CD4-positive, alpha-beta memory T cell (primary cell): ENCODE measurements at regions not wholly inside any gene's neighbourhood (a gene's known extent, or its start where the extent isn't known, plus 50 kb on each side); places are given as distances from the start of the nearest gene placed in this dataset.

Experiments
- CTCF ChIA-PET: fragments of 350-600 bp; sonication (Branson Sonifier 250); formaldehyde crosslinking; loops from one replicate; lab custom pipeline; 2021; ENCODE audit warnings: inconsistent platforms; ENCODE audit not compliant: partially characterized antibody; lab: Charles Lee
- POLR2A ChIA-PET: fragments of 350-600 bp; sonication (Branson Sonifier 250); formaldehyde crosslinking; loops from one replicate; lab custom pipeline; 2021; ENCODE audit not compliant: partially characterized antibody; lab: Charles Lee
- DNase-seq, 5 donors: peaks; one replicate each; pipeline versions ENCODE4 v3.0.0 to v3.0.0-alpha.2; 2020 to 2022; ENCODE audit warnings: mixed read lengths in 1 of 5
- H3K27ac ChIP-seq: one replicate; pipeline ENCODE4 v1.7.0; 2013; ENCODE audit warnings: low read depth, low read length
- H3K27me3 ChIP-seq: 2 replicates; pipeline ENCODE4 v1.7.0; 2013; ENCODE audit warnings: mild to moderate bottlenecking, low read length, moderate library complexity; ENCODE audit not compliant: insufficient read depth
- H3K36me3 ChIP-seq: 2 replicates; pipeline ENCODE4 v1.7.0; 2013; ENCODE audit warnings: mild to moderate bottlenecking, low read length, moderate library complexity; ENCODE audit not compliant: insufficient read depth
- H3K4me1 ChIP-seq: 2 replicates; pipeline ENCODE4 v1.7.0; 2013; ENCODE audit warnings: mild to moderate bottlenecking, low read length, moderate library complexity; ENCODE audit not compliant: insufficient read depth
- H3K4me3 ChIP-seq, 2 donors: one replicate each; pipeline ENCODE4 v1.7.0; 2013; ENCODE audit warnings: low read length in 2 of 2, mild to moderate bottlenecking in 1 of 2
- H3K9me3 ChIP-seq, 2 donors: one replicate each; pipeline ENCODE4 v1.7.0; 2013; ENCODE audit warnings: low read length in 2 of 2, control low read depth in 1 of 2; ENCODE audit not compliant: control insufficient read depth in 1 of 2
- H3K27ac Mint-ChIP-seq, 7 donors: one replicate each; pipeline ENCODE4 v1.8.0; 2020 to 2021; ENCODE audit warnings: mixed read lengths in 7 of 7, mild to moderate bottlenecking in 6 of 7, inconsistent platforms in 3 of 7, moderate library complexity in 3 of 7
- H3K27me3 Mint-ChIP-seq, 2 donors: one replicate each; pipeline ENCODE4 v1.8.0; 2020 to 2021; ENCODE audit warnings: mixed read lengths in 2 of 2
- H3K36me3 Mint-ChIP-seq, 2 donors: one replicate each; pipeline ENCODE4 v1.8.0; 2020 to 2021; ENCODE audit warnings: mixed read lengths in 2 of 2, inconsistent platforms in 1 of 2, mild to moderate bottlenecking in 1 of 2
- H3K4me1 Mint-ChIP-seq, 4 donors: one replicate each; pipeline ENCODE4 v1.8.0; 2020 to 2021; ENCODE audit warnings: mixed read lengths in 4 of 4, mild to moderate bottlenecking in 1 of 4
- H3K4me3 Mint-ChIP-seq, 8 donors: one replicate each; pipeline ENCODE4 v1.8.0; 2020 to 2021; ENCODE audit warnings: mixed read lengths in 8 of 8, mild to moderate bottlenecking in 7 of 8, moderate library complexity in 6 of 8, inconsistent platforms in 3 of 8
- H3K9me3 Mint-ChIP-seq, 8 donors: one replicate each; pipeline ENCODE4 v1.8.0; 2020 to 2021; ENCODE audit warnings: mixed read lengths in 8 of 8, mild to moderate bottlenecking in 5 of 8, inconsistent platforms in 3 of 8, moderate library complexity in 1 of 8
- intact Hi-C: fragments of 100-400 bp; cut with micrococcal nuclease; formaldehyde crosslinking; loops from one replicate; pipeline ENCODE4 v1.15.1; 2023

DNA sequence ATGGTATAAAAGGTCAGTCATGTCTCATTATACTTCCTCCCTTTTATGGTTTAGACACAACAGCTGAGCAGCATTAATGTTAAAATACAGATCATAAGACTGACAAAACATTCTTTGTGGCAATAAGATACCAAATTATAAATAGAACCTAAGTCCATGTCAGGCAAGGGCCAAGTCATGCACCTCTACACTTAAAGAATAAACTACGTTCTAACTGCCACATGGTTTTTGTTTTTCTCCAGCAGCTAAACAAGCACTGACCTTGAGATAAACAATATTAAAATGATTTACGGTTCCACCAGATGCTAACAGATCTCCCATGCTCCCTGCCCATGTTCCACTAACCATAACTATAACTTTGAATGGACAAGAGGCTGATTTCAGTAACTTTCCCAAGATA, 368.6 kb upstream of the TFPI start:
- POLR2A ChIA-PET = no interaction called here
- Mint-ChIP-seq H3K36me3 (no peaks in the 10 kb centered on the region), H3K27me3 (no peaks in the 10 kb centered on the region), H3K4me1 (no peaks in the 10 kb centered on the region), H3K27ac (no peak overlapping the region), H3K4me3 (no peak overlapping the region), H3K9me3 (peaks cover 0 to 7% (median 0%) of the 10 kb centered on the region in 8 donors)
- Histone ChIP-seq H3K27ac (no peak overlapping the region), H3K27me3 (no peaks in the 10 kb centered on the region), H3K4me3 (no peak overlapping the region), H3K9me3 (no peaks in the 10 kb centered on the region), H3K36me3 (no peaks in the 10 kb centered on the region), H3K4me1 (no peaks in the 10 kb centered on the region)
- DNase-seq = no peak
- intact Hi-C loops = no loop called here
- CTCF ChIA-PET = no interaction called here

- Histone ChIP-seq H3K36me3 (no peaks in the 10 kb centered on the region), H3K4me3 (no peak overlapping the region), H3K27ac (no peak overlapping the region), H3K9me3 (no peaks in the 10 kb centered on the region), H3K4me1 (no peaks in the 10 kb centered on the region), H3K27me3 (no peaks in the 10 kb centered on the region)
- Mint-ChIP-seq H3K4me1 (no peaks in the 10 kb centered on the region), H3K36me3 (no peaks in the 10 kb centered on the region), H3K27ac (no peak overlapping the region), H3K9me3 (peaks cover 0 to 7% (median 0%) of the 10 kb centered on the region in 8 donors), H3K27me3 (no peaks in the 10 kb centered on the region), H3K4me3 (no peak overlapping the region)
- ChIA-PET CTCF (no interaction called here), POLR2A (no interaction called here)
- intact Hi-C loops = no loop called here
- DNase-seq = no peak
Measured at GRCh38 chr2:187924293-187924692, 367.4 kb upstream of the GULP1 start.

DNA sequence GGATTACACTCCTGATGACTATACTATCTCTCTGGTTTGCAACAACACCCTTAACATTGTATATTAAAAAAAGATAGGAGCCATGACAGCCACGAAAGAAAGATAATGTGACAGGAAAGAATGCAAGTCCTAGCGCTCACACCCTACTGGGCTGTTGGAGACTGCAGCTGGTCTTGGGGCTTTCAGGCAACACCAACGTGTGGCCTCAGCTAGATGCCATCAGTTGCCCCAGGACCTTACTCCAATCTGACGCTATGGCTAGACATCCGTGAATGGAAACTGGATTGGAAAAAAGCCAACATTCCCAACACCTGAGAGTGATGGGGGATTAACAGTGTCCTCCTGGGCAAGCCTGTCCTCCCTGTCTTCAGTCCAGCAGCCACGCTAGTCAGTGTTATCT, 357.4 kb upstream of the GULP1 start:
- intact Hi-C loops = no loop called here

DNA sequence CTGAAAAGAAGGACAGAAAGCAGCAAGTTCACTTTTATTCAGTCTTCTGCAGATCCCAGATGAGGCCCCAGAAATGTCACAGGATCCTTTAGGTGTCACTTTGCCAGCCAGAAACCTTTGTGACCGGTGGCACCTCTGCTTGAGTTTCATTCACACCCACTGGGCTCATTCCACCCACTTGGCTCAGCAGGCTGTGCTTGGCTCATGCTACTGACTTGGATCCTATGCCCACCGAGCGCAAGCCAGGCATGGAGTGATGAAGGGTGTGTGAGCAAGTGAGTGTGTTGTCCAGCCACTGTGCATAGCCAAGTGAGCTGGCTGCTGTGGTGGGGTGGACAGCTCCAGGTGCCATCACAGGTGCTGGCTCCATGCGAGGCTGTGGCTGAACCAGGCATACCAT, 357.0 kb upstream of the GULP1 start:
- Mint-ChIP-seq H3K4me1 (no peaks in the 10 kb centered on the region), H3K36me3 (no peaks in the 10 kb centered on the region), H3K4me3 (no peak overlapping the region), H3K27me3 (no peaks in the 10 kb centered on the region), H3K9me3 (peaks cover 0 to 6% (median 0%) of the 10 kb centered on the region in 8 donors), H3K27ac (no peak overlapping the region)
- Histone ChIP-seq H3K4me3 (no peak overlapping the region), H3K27ac (no peak overlapping the region), H3K36me3 (no peaks in the 10 kb centered on the region), H3K4me1 (no peaks in the 10 kb centered on the region), H3K9me3 (no peaks in the 10 kb centered on the region), H3K27me3 (no peaks in the 10 kb centered on the region)
- CTCF ChIA-PET = interaction anchor here (0.7 kb wide), 1 partner anchor 9 kb away, joined by 3 read pairs; no protein-coding TSS in a partner anchor
- POLR2A ChIA-PET = no interaction called here
- no peak for DNase-seq
- intact Hi-C loops = no loop called here

More for the DNA sequence above, 357.4 kb upstream of the GULP1 start:
- H3K36me3 ChIP-seq = no peaks in the 10 kb centered on the region
- Mint-ChIP-seq H3K27me3 (no peaks in the 10 kb centered on the region), H3K27ac (no peak overlapping the region), H3K9me3 (peaks cover 0 to 6% (median under 1%) of the 10 kb centered on the region in 8 donors), H3K4me3 (no peak overlapping the region), H3K36me3 (no peaks in the 10 kb centered on the region), H3K4me1 (no peaks in the 10 kb centered on the region)
- ChIA-PET POLR2A (no interaction called here), CTCF (no interaction called here)
- H3K9me3 ChIP-seq = no peaks in the 10 kb centered on the region
- no peak for DNase-seq
- H3K27ac ChIP-seq = no peak overlapping the region
- no peaks in the 10 kb centered on the region for H3K4me1 ChIP-seq
- H3K27me3 ChIP-seq = no peaks in the 10 kb centered on the region
- no peak overlapping the region for H3K4me3 ChIP-seq

DNA sequence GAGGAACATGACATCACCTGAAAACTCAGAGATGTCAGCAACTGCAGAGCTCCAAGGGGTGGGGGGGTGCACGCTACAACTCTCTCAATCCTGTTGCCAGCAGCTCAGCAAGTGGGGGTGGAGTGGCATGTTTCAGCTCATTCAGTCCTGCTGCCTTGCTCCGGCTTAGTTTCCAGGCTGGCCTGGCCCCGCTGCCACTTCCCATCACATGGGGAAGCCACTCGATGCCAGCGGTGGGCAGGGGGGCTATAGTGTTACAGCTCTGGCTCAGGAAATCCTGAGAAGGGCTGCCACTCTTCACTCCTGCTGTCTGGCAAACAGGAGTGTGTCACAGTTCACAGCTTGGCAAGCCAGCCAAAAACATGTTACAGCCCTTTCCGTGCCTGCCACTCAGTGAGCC, 356.5 kb upstream of the GULP1 start:
- no peaks in the 10 kb centered on the region for H3K36me3 ChIP-seq
- ChIA-PET POLR2A (no interaction called here), CTCF (interaction anchor here (0.7 kb wide), 1 partner anchor 9 kb away, joined by 3 read pairs; no protein-coding TSS in a partner anchor)
- no peak for DNase-seq
- H3K9me3 ChIP-seq = no peaks in the 10 kb centered on the region
- no peaks in the 10 kb centered on the region for H3K4me1 Mint-ChIP-seq
- H3K4me3 Mint-ChIP-seq = no peak overlapping the region
- H3K27me3 ChIP-seq = no peaks in the 10 kb centered on the region
- no peak overlapping the region for H3K27ac ChIP-seq
- no peaks in the 10 kb centered on the region for H3K36me3 Mint-ChIP-seq
- peaks cover 0 to 6% (median 0%) of the 10 kb centered on the region in 8 donors for H3K9me3 Mint-ChIP-seq
- H3K27ac Mint-ChIP-seq = no peak overlapping the region
- no peaks in the 10 kb centered on the region for H3K27me3 Mint-ChIP-seq
- no peaks in the 10 kb centered on the region for H3K4me1 ChIP-seq
- no peak overlapping the region for H3K4me3 ChIP-seq
- intact Hi-C loops = no loop called here

DNA sequence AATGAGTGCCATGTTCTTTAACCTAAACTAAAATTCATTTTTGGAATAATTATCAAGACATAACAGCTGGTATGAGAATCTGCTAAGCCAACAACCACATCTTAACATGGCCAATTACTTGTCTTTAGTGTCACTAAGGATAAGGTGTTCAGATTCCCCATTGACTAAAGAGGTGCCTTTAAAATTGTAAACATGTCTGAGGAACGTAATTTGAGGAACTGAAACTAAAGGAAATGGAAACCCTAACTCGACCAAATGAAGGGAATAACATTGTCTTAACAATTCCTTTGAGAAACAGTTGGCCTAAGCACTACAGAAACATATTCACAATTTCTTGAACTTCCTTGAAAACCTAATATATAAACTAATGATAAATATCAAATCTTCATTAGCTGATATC, 355.4 kb upstream of the GULP1 start:
- no peak for DNase-seq
- Histone ChIP-seq H3K27me3 (no peaks in the 10 kb centered on the region), H3K36me3 (no peaks in the 10 kb centered on the region), H3K4me1 (no peaks in the 10 kb centered on the region), H3K4me3 (no peak overlapping the region), H3K9me3 (no peaks in the 10 kb centered on the region), H3K27ac (no peak overlapping the region)
- Mint-ChIP-seq H3K4me3 (no peak overlapping the region), H3K27me3 (no peaks in the 10 kb centered on the region), H3K9me3 (peaks cover 0 to 6% (median 0%) of the 10 kb centered on the region in 8 donors), H3K4me1 (no peaks in the 10 kb centered on the region), H3K27ac (no peak overlapping the region), H3K36me3 (no peaks in the 10 kb centered on the region)
- ChIA-PET CTCF (no interaction called here), POLR2A (no interaction called here)
- intact Hi-C loops = no loop called here

DNA sequence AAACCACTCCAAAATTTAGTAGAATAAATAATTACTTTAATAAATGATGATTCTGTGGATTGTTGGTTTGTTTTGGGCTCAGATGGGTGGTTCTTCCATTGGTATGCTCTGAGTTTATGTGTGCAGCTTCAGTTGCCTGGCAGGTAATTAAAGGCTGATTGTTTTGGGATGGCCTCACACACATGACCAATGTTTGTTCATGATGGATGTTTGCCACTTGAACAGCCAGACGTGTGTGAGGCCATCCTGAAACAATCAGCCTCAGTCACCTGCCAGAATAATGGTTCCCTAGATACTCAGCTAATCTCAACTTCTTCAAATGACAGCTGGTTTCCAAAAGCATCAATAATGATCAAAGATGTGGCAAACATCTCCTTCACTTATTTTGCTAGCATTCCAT, 352.5 kb upstream of the GULP1 start:
- Histone ChIP-seq H3K4me1 (no peaks in the 10 kb centered on the region), H3K9me3 (no peaks in the 10 kb centered on the region), H3K4me3 (no peak overlapping the region), H3K36me3 (no peaks in the 10 kb centered on the region), H3K27ac (no peak overlapping the region), H3K27me3 (no peaks in the 10 kb centered on the region)
- Mint-ChIP-seq H3K9me3 (peaks cover 0 to 2% (median 0%) of the 10 kb centered on the region in 8 donors), H3K36me3 (no peaks in the 10 kb centered on the region), H3K27ac (no peak overlapping the region), H3K4me3 (no peak overlapping the region), H3K4me1 (no peaks in the 10 kb centered on the region), H3K27me3 (no peaks in the 10 kb centered on the region)
- ChIA-PET CTCF (no interaction called here), POLR2A (no interaction called here)
- DNase-seq = no peak
- intact Hi-C loops = no loop called here

DNA sequence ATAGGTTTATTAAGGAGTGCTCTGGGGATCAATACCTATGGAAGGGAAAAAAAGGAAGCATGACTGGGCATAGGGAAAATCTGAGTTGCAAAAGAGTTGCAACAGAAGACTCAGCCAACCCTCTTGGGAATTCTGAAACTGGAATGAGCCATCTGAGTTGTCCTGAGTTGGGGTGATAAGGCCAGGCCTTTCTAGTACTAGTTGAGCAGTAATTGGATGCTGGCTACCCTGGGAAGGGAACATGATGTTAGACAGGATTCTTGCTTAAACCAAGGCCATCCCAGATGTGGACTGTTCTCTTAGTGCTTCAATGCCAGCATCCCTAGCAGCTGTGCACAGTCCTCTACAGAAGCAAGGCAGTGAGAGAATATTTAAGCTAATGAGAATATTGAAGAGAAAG, 348.8 kb upstream of the GULP1 start:
- DNase-seq = no peak
- H3K9me3 ChIP-seq = no peaks in the 10 kb centered on the region
- no peaks in the 10 kb centered on the region for H3K4me1 ChIP-seq
- Mint-ChIP-seq H3K4me3 (no peak overlapping the region), H3K27ac (no peak overlapping the region), H3K36me3 (no peaks in the 10 kb centered on the region), H3K27me3 (no peaks in the 10 kb centered on the region), H3K9me3 (peaks cover 0 to 4% (median 0%) of the 10 kb centered on the region in 8 donors), H3K4me1 (no peaks in the 10 kb centered on the region)
- H3K4me3 ChIP-seq = no peak overlapping the region
- H3K36me3 ChIP-seq = no peaks in the 10 kb centered on the region
- ChIA-PET POLR2A (no interaction called here), CTCF (no interaction called here)
- intact Hi-C loops = no loop called here
- no peak overlapping the region for H3K27ac ChIP-seq
- no peaks in the 10 kb centered on the region for H3K27me3 ChIP-seq
